Activated CD8-positive, alpha-beta T cell treated with anti-CD3 and anti-CD28 coated beads, Interleukin-2, amount 10 ng/mL, durations not matched to agents 7 days and 5 days (primary cell): ENCODE measurements at regions not wholly inside any gene's neighbourhood (a gene's known extent, or its start where the extent isn't known, plus 50 kb on each side); places are given as distances from the start of the nearest gene placed in this dataset.

Experiments used
- ATAC-seq: fragments of 150-1000 bp; cut with Tn5 transposase; one replicate; pipeline ENCODE4 v1.10.0; 2021; ENCODE audit warnings: moderate library complexity
- CTCF ChIA-PET: fragments of 350-600 bp; sonication (Branson Sonifier 250); formaldehyde crosslinking; loops from one replicate; lab custom pipeline; 2021; ENCODE audit warnings: antibody characterized with exemption; lab: Charles Lee
- POLR2A ChIA-PET: fragments of 350-600 bp; sonication (Branson Sonifier 250); formaldehyde crosslinking; loops from one replicate; lab custom pipeline; 2021; ENCODE audit warnings: antibody characterized with exemption; lab: Charles Lee
- DNase-seq: peaks from one replicate; pipeline ENCODE4 v3.0.0-alpha.2; 2020
- H3K27ac Mint-ChIP-seq: one replicate; pipeline ENCODE4 v1.8.0; 2021; ENCODE audit warnings: mild to moderate bottlenecking, mixed read lengths
- H3K27me3 Mint-ChIP-seq: one replicate; pipeline ENCODE4 v1.8.0; 2021; ENCODE audit warnings: low read depth, mixed read lengths
- H3K36me3 Mint-ChIP-seq: one replicate; pipeline ENCODE4 v1.8.0; 2021; ENCODE audit warnings: low read depth, mixed read lengths
- H3K4me1 Mint-ChIP-seq: one replicate; pipeline ENCODE4 v1.8.0; 2021; ENCODE audit warnings: low read depth, mixed read lengths
- H3K4me3 Mint-ChIP-seq: one replicate; pipeline ENCODE4 v1.8.0; 2021; ENCODE audit warnings: mild to moderate bottlenecking, mixed read lengths
- H3K9me3 Mint-ChIP-seq: one replicate; pipeline ENCODE4 v1.8.0; 2022; ENCODE audit warnings: mixed read lengths; ENCODE audit not compliant: insufficient read depth

- Mint-ChIP-seq H3K27me3 (no peaks in the 10 kb centered on the region), H3K4me3 (no peak overlapping the region), H3K27ac (no peak overlapping the region), H3K4me1 (no peaks in the 10 kb centered on the region), H3K9me3 (no peaks in the 10 kb centered on the region), H3K36me3 (no peaks in the 10 kb centered on the region)
- ChIA-PET CTCF (interaction anchor here (0.6 to 3.0 kb wide), 75 partner anchors 9 to 1901 kb away, joined by 3 to 141 read pairs (median 5); partner anchors contain the start of gene ADAMTS1), POLR2A (no interaction called here)
- no peak for DNase-seq
- no peak for ATAC-seq
Observed at GRCh38 chr21:28746166-28746565, 246.5 kb downstream of the LTN1 start.

DNA sequence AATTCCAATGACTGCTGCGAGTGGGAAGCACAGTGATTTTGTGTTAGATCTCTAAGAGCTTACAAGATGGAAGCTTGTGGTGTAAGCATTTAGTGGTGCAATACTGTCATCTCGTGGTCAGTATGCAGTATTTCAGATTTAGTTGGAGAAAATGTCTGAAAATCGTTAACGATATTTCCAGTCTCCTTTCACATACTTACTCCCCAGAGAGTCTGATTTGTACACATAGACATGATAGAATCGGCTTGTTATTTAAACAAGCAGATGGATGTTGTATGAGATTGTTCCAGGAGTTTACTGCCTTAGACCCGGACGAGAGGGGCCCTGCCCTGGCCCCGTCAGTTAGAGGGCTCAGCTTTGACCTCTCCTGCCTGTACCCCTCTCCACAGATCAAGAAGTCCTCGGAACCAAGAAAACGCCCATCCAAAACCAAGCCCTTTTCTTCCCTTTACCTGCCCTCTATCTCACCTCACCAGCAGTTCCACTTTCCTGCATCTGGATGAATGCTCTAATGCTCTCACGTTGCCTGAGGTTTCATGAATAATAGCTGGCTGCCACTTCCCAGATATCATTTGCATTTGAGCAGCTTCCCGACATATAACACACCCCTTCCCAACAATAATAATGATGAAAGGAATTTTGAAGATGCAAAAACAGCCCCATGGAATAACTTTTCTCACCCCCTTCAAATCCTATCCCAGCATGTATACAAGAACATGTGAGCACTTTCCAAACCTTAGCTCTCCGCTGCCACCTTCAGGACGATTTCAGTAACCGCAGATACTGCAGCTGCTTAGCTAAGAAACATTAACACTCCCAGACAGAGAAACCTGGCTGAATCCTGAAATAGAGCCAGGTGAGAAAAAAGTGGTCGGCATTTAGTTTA, 247.3 kb downstream of the LTN1 start:
- no peaks in the 10 kb centered on the region for H3K4me1 Mint-ChIP-seq
- no peaks in the 10 kb centered on the region for H3K36me3 Mint-ChIP-seq
- peak; percentile 86 for ATAC-seq
- H3K9me3 Mint-ChIP-seq, result no peaks in the 10 kb centered on the region
- POLR2A ChIA-PET, result interaction anchor here (0.7 kb wide), 1 partner anchor 256 kb away, joined by 3 read pairs; no protein-coding TSS in a partner anchor
- CTCF ChIA-PET, result interaction anchor here (0.5 to 3.0 kb wide), 108 partner anchors 9 to 1930 kb away, joined by 3 to 141 read pairs (median 4); partner anchors contain the start of gene ADAMTS1
- DNase-seq, result peak; percentile 82
- H3K4me3 Mint-ChIP-seq, result no peak overlapping the region
- no peaks in the 10 kb centered on the region for H3K27me3 Mint-ChIP-seq
- no peak overlapping the region for H3K27ac Mint-ChIP-seq

- ChIA-PET CTCF (interaction anchor here (2.6 to 2.7 kb wide), 2 partner anchors 86 to 227 kb away, joined by 8 to 141 read pairs; no protein-coding TSS in a partner anchor), POLR2A (no interaction called here)
- no peaks in the 10 kb centered on the region for H3K27me3 Mint-ChIP-seq
- peaks cover 3% of the 10 kb centered on the region for H3K4me1 Mint-ChIP-seq
- no peak overlapping the region for H3K27ac Mint-ChIP-seq
- DNase-seq (no peak), ATAC-seq (no peak)
- H3K4me3 Mint-ChIP-seq, result no peak overlapping the region
- H3K9me3 Mint-ChIP-seq, result no peaks in the 10 kb centered on the region
- no peaks in the 10 kb centered on the region for H3K36me3 Mint-ChIP-seq
Observed at GRCh38 chr21:28743723-28744122, 249.0 kb downstream of the LTN1 start.

DNA sequence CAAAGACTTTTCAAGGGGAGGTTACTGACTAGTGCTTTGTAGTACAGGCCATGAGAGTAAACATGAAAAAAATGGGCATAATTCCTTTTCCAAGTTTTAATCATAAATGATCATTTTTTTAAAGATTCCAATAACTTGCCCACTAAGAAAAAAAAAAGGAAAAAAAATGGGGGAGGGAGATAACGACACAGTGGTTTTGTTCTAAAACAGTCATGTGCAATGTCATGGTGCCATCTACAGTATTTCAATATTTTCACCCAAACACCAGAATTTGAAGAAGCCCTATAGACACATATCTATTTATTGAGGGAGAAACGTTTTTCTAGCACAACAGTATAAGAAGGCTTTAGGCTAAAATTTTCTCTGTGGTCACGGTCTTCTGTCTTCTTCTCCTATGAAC, 250.2 kb downstream of the LTN1 start:
- no peaks in the 10 kb centered on the region for H3K36me3 Mint-ChIP-seq
- ChIA-PET CTCF (interaction anchor here (1.1 kb wide), 1 partner anchor 1893 kb away, joined by 3 read pairs; no protein-coding TSS in a partner anchor), POLR2A (no interaction called here)
- DNase-seq (no peak), ATAC-seq (no peak)
- H3K27me3 Mint-ChIP-seq, result no peaks in the 10 kb centered on the region
- H3K4me1 Mint-ChIP-seq, result peaks cover 3% of the 10 kb centered on the region
- H3K9me3 Mint-ChIP-seq, result no peaks in the 10 kb centered on the region
- no peak overlapping the region for H3K4me3 Mint-ChIP-seq
- no peak overlapping the region for H3K27ac Mint-ChIP-seq

GRCh38 chr21:28740125-28740524, 252.6 kb downstream of the LTN1 start:
- no peaks in the 10 kb centered on the region for H3K9me3 Mint-ChIP-seq
- DNase-seq, result no peak
- no peak overlapping the region for H3K4me3 Mint-ChIP-seq
- no peaks in the 10 kb centered on the region for H3K36me3 Mint-ChIP-seq
- peaks cover 3% of the 10 kb centered on the region for H3K4me1 Mint-ChIP-seq
- H3K27ac Mint-ChIP-seq, result no peak overlapping the region
- ATAC-seq, result no peak
- CTCF ChIA-PET, result interaction anchor here (0.7 to 1.8 kb wide), 2 partner anchors 223 to 726 kb away, joined by 3 to 6 read pairs; no protein-coding TSS in a partner anchor
- H3K27me3 Mint-ChIP-seq, result no peaks in the 10 kb centered on the region
- POLR2A ChIA-PET, result no interaction called here

GRCh38 chr21:28738882-28739281, 253.8 kb downstream of the LTN1 start:
- ATAC-seq (no peak), DNase-seq (no peak)
- Mint-ChIP-seq H3K27ac (no peak overlapping the region), H3K4me3 (no peak overlapping the region), H3K4me1 (peaks cover 3% of the 10 kb centered on the region), H3K9me3 (no peaks in the 10 kb centered on the region), H3K36me3 (no peaks in the 10 kb centered on the region), H3K27me3 (no peaks in the 10 kb centered on the region)
- ChIA-PET CTCF (interaction anchor here (0.8 to 1.6 kb wide), 2 partner anchors 51 to 221 kb away, joined by 3 to 5 read pairs; no protein-coding TSS in a partner anchor), POLR2A (no interaction called here)

DNA sequence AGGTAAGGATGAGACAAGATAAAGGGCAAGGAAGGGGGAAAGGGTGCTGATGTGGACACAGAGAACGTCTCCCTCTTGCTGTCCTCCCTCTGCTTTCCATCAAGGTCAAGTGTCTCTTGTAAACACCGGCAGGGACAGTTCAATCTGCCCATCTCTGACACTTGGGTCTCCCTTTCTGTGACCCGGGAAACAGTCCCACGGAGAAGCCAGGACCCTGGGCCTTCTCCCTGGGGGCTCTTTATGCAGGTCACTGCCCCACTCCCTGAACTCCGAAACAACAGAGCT, 254.3 kb downstream of the LTN1 start:
- POLR2A ChIA-PET, result no interaction called here
- Mint-ChIP-seq H3K4me1 (peaks cover 3% of the 10 kb centered on the region), H3K27ac (no peak overlapping the region), H3K4me3 (no peak overlapping the region), H3K9me3 (no peaks in the 10 kb centered on the region), H3K27me3 (no peaks in the 10 kb centered on the region), H3K36me3 (no peaks in the 10 kb centered on the region)
- CTCF ChIA-PET, result interaction anchor here (0.8 to 4.5 kb wide), 4 partner anchors 7 to 222 kb away, joined by 3 to 51 read pairs (median 4); no protein-coding TSS in a partner anchor
- no peak for DNase-seq
- no peak for ATAC-seq

- Mint-ChIP-seq H3K36me3 (no peaks in the 10 kb centered on the region), H3K4me1 (peaks cover 3% of the 10 kb centered on the region), H3K9me3 (no peaks in the 10 kb centered on the region), H3K4me3 (no peak overlapping the region), H3K27me3 (no peaks in the 10 kb centered on the region), H3K27ac (no peak overlapping the region)
- CTCF ChIA-PET, result interaction anchor here (1.4 to 4.5 kb wide), 3 partner anchors 8 to 222 kb away, joined by 3 to 51 read pairs (median 5); no protein-coding TSS in a partner anchor
- DNase-seq, result no peak
- POLR2A ChIA-PET, result no interaction called here
- ATAC-seq, result no peak
Observed at GRCh38 chr21:28737674-28738419, 254.8 kb downstream of the LTN1 start.

DNA sequence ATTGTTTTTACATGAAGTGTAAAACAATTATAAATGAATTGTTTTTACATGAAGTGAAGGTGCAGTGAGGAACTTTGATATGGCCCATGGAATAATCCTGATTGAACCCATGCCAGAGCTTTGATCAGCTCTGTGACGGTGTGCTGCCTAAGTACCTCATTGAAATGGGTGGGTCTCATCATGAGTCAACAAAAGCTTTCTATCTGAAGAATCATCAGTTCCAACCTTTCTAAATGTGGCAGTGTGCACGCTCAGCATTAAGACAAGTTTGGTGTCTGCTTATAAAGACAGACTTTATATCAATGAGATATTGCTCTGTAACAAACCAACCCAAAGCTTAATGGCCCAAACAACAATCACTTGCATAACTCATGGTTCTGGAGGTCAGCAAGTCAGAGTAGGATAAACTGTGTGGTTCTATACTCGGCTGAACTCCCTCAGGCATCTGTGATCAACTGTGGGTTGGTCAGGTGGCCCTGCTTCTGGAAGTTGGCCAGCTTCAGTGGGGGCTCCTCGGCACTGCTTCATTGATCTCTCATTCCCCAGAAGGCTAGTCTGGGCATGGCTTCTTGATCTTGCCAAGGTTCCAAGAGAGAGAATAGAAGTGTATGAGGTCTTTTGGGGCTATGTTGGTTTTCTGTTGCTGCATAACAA, 258.0 kb downstream of the LTN1 start:
- H3K36me3 Mint-ChIP-seq, result no peaks in the 10 kb centered on the region
- H3K4me1 Mint-ChIP-seq, result peaks cover 3% of the 10 kb centered on the region
- H3K9me3 Mint-ChIP-seq, result no peaks in the 10 kb centered on the region
- ATAC-seq (no peak), DNase-seq (no peak)
- ChIA-PET CTCF (interaction anchor here (1.5 to 4.5 kb wide), 2 partner anchors 11 to 217 kb away, joined by 5 to 51 read pairs; no protein-coding TSS in a partner anchor), POLR2A (no interaction called here)
- no peak overlapping the region for H3K4me3 Mint-ChIP-seq
- no peaks in the 10 kb centered on the region for H3K27me3 Mint-ChIP-seq
- no peak overlapping the region for H3K27ac Mint-ChIP-seq

DNA sequence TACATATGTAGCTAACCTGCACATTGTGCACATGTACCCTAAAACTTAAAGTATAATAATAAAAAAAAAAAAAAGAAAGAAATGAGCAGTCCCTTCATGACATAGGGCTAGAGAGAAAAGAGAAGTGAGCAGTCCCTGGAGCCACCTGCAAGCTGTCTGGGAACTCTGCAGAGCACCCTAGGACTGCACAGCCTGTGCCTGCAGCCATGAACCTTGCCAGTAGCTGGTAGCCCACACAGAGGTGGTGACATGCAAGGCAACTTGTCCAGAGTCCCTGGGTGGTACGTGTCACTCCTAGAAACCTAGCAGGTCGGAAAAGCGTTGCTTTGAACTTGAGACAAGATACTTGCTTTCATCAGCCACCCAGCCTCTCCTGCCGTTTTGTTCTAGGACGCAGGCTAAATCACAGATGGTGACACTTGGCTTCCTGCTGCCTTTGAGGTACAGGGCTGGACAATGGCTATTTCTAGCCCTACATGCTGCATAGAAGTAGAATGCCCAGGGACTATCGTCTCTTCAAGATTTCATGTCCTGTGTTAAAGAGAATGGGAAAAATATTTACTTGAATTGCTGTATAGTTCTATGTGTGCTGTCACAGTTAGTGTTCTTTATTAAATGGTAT, 260.9 kb downstream of the LTN1 start:
- H3K4me1 Mint-ChIP-seq, result no peaks in the 10 kb centered on the region
- H3K4me3 Mint-ChIP-seq, result no peak overlapping the region
- DNase-seq (no peak), ATAC-seq (no peak)
- no peaks in the 10 kb centered on the region for H3K27me3 Mint-ChIP-seq
- ChIA-PET POLR2A (no interaction called here), CTCF (interaction anchor here (4.3 kb wide), 1 partner anchor 14 kb away, joined by 20 read pairs; no protein-coding TSS in a partner anchor)
- no peaks in the 10 kb centered on the region for H3K36me3 Mint-ChIP-seq
- no peaks in the 10 kb centered on the region for H3K9me3 Mint-ChIP-seq
- H3K27ac Mint-ChIP-seq, result no peak overlapping the region

DNA sequence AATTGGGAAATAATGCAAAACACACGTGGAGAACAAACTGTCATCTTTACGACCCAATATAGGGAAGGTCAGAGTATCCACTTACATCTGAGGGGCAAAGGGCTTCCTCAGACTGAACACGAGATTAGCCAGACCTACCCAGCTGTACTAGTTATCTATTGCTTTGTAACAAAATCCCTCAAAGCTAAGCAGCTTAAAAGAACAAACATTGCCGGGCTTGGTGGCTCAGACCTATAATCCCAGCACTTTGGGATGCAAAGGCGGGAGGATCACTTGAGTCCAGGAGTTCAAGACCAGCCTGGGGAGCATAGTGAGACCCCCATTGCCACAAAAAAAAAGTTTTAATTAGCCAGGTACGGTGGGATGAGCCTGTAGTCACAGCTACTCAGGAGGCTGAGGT, 262.8 kb downstream of the LTN1 start:
- H3K4me3 Mint-ChIP-seq, result no peak overlapping the region
- no peaks in the 10 kb centered on the region for H3K27me3 Mint-ChIP-seq
- H3K4me1 Mint-ChIP-seq, result no peaks in the 10 kb centered on the region
- ATAC-seq (no peak), DNase-seq (no peak)
- no peaks in the 10 kb centered on the region for H3K9me3 Mint-ChIP-seq
- ChIA-PET POLR2A (no interaction called here), CTCF (interaction anchor here (4.3 kb wide), 1 partner anchor 16 kb away, joined by 20 read pairs; no protein-coding TSS in a partner anchor)
- no peak overlapping the region for H3K27ac Mint-ChIP-seq
- no peaks in the 10 kb centered on the region for H3K36me3 Mint-ChIP-seq
